GM12801 (cell line): ENCODE measurements at regions not wholly inside any gene's neighbourhood (a gene's known extent, or its start where the extent isn't known, plus 50 kb on each side); places are given as distances from the start of the nearest gene placed in this dataset.

Experiments used
- TF ChIP-seq, protein P1 (sequence below): IDR thresholded peaks from one replicate; pipeline ENCODE4 v1.5.1; 2011; ENCODE audit warnings: control low read depth; ENCODE audit not compliant: insufficient read length; ENCODE audit errors: extremely low read depth

GRCh38 chr6:138563650-138564049 lies 64.4 kb upstream of the NHSL1 start:
- TF ChIP-seq, protein P1, sequence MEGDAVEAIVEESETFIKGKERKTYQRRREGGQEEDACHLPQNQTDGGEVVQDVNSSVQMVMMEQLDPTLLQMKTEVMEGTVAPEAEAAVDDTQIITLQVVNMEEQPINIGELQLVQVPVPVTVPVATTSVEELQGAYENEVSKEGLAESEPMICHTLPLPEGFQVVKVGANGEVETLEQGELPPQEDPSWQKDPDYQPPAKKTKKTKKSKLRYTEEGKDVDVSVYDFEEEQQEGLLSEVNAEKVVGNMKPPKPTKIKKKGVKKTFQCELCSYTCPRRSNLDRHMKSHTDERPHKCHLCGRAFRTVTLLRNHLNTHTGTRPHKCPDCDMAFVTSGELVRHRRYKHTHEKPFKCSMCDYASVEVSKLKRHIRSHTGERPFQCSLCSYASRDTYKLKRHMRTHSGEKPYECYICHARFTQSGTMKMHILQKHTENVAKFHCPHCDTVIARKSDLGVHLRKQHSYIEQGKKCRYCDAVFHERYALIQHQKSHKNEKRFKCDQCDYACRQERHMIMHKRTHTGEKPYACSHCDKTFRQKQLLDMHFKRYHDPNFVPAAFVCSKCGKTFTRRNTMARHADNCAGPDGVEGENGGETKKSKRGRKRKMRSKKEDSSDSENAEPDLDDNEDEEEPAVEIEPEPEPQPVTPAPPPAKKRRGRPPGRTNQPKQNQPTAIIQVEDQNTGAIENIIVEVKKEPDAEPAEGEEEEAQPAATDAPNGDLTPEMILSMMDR: no peak

GRCh38 chr6:138564170-138564721 lies 65.0 kb upstream of the NHSL1 start:
- TF ChIP-seq, protein P1: no peak

DNA sequence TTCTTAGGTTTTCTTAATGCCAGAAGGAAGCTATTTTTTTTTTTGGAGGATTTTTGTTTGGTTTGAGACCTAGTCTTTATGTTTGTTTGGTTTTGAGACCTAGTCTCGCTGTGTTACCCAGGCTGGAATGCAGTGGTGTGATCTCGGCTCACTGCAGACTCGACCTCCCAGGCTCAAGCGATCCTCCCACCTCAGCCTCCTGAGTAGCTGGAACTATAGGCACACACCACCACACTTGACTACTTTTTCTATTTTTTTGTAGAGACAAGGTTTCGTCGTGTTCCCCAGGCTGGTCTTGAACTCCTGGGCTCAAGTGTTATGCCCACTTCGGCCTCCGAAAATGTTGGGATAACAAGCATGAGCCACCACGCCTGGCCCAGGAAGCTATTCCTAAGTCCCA lies 67.8 kb upstream of the NHSL1 start:
- TF ChIP-seq, protein P1: no peak

DNA sequence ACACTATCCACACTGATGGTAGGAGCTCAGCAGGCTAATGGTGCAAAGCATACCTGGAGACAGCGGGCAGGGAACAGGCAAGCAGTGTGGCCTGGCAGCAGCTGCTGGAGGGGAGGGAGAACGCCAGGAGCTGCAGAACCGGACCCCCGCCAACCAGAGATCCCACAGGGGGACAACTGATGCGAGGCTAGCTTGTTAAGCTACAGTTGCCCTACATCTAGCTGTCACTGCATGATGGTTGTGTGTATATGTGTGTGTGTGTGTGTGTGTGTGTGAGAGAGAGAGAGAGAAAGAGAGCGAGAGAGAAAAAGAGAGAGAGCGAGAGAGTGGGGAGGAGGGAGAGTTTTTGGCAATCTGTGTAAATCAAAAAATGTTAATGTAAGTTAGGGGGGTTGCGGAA lies 69.7 kb upstream of the NHSL1 start:
- TF ChIP-seq, protein P1: no peak

- TF ChIP-seq, protein P1: no peak
Observed at GRCh38 chr6:138569554-138569953, 70.3 kb upstream of the NHSL1 start.

- TF ChIP-seq, protein P1: no peak
Observed at GRCh38 chr6:138569970-138570724, 70.9 kb upstream of the NHSL1 start.

DNA sequence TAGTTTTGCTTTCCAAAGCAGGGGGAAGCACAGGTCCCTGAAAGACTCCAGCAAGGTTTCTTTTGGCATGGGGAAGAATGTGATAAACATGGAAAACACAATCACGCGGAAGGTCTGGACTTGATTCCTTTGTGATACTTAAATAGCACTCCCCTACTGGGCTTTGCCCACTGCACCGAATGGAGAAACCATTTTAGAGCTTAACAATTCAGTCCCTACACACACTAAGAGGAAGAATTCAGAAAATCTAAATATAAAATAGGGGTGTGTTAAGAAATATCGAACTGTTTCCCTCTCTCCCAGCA lies 71.4 kb upstream of the NHSL1 start:
- TF ChIP-seq, protein P1: no peak
